SK-N-SH (cell line): ENCODE measurements at regions not wholly inside any gene's neighbourhood (a gene's known extent, or its start where the extent isn't known, plus 50 kb on each side); places are given as distances from the start of the nearest gene placed in this dataset.

ENCODE experiments used
- EP300 ChIP-seq, 2 experiments: IDR thresholded peaks; 2 replicates each; pipeline versions ENCODE4 v1.4.0 to v1.6.1; 2012; ENCODE audit warnings: borderline replicate concordance in 1 of 2, low read depth in 1 of 2, low read length in 1 of 2
- TF ChIP-seq, protein P1 (sequence below): fragments of 200-600 bp; sonication (generic); IDR thresholded peaks from 2 replicates; pipeline ENCODE4 v1.6.1; 2017; ENCODE audit warnings: antibody characterized with exemption, mild to moderate bottlenecking, moderate library complexity
- TF ChIP-seq, protein P2 (sequence below): fragments of 150-350 bp; IDR thresholded peaks from 2 replicates; pipeline ENCODE4 v1.6.1; 2017; ENCODE audit warnings: antibody characterized with exemption, low read length, low read depth, borderline replicate concordance

DNA sequence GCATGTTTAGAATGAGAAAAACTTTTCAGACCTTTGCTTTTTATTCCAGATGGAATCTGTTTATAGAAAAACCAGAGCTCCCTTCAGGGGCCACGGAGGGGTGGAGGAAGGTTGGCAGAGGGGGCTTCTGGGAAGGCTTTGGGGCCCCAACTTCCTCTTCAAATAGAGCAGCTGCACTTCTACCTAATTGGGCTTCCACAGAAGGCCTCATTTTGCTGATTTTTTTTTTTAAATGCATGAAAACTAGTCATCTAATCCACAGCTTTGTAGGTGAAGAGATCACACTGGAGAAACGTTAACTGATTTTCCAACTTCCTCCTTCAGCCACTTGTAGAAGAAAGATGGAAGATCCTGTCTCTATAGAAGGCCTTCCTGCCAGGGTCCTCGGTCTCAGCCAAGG is 181.8 kb downstream of the BCL11A start:
- TF ChIP-seq, protein P1, sequence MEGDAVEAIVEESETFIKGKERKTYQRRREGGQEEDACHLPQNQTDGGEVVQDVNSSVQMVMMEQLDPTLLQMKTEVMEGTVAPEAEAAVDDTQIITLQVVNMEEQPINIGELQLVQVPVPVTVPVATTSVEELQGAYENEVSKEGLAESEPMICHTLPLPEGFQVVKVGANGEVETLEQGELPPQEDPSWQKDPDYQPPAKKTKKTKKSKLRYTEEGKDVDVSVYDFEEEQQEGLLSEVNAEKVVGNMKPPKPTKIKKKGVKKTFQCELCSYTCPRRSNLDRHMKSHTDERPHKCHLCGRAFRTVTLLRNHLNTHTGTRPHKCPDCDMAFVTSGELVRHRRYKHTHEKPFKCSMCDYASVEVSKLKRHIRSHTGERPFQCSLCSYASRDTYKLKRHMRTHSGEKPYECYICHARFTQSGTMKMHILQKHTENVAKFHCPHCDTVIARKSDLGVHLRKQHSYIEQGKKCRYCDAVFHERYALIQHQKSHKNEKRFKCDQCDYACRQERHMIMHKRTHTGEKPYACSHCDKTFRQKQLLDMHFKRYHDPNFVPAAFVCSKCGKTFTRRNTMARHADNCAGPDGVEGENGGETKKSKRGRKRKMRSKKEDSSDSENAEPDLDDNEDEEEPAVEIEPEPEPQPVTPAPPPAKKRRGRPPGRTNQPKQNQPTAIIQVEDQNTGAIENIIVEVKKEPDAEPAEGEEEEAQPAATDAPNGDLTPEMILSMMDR: no peak
- TF ChIP-seq, protein P2, sequence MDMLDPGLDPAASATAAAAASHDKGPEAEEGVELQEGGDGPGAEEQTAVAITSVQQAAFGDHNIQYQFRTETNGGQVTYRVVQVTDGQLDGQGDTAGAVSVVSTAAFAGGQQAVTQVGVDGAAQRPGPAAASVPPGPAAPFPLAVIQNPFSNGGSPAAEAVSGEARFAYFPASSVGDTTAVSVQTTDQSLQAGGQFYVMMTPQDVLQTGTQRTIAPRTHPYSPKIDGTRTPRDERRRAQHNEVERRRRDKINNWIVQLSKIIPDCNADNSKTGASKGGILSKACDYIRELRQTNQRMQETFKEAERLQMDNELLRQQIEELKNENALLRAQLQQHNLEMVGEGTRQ: no peak
- no peak for TF ChIP-seq EP300 (IDR thresholded peaks at IDR 0.05; ENCODE audit: borderline replicate concordance in 1 of 2, low read depth in 1 of 2, low read length in 1 of 2)
